AG04450 (cell line): ENCODE measurements at regions not wholly inside any gene's neighbourhood (a gene's known extent, or its start where the extent isn't known, plus 50 kb on each side); places are given as distances from the start of the nearest gene placed in this dataset.

Source experiments
- CTCF ChIA-PET: fragments of 300-600, 350-600 bp; formaldehyde crosslinking; extraction: SDS; loops from one replicate; lab custom pipeline; 2022; ENCODE audit warnings: antibody characterized with exemption, inconsistent platforms; lab: Charles Lee
- POLR2A ChIA-PET: fragments of 350-600 bp; formaldehyde crosslinking; extraction: SDS; loops from one replicate; lab custom pipeline; 2021; ENCODE audit warnings: antibody characterized with exemption, inconsistent platforms; lab: Yijun Ruan, JAX
- DNase-seq: peaks from one replicate; pipeline ENCODE4 v3.0.0-alpha.2; 2011; ENCODE audit warnings: low read depth, low spot score
- H3K27ac ChIP-seq: one replicate; pipeline ENCODE4 v1.5.1; 2012; ENCODE audit warnings: low read depth, low read length, control low read depth
- H3K27me3 ChIP-seq: one replicate; pipeline ENCODE4 v1.6.0; 2012; ENCODE audit warnings: low read length; ENCODE audit not compliant: control insufficient read depth, insufficient read depth
- H3K4me3 ChIP-seq: 2 replicates; pipeline ENCODE4 v1.5.1; 2011; ENCODE audit warnings: mild to moderate bottlenecking, low read depth, low read length, control low read depth
- H3K9me3 ChIP-seq: 2 replicates; pipeline ENCODE4 v1.5.1; 2012; ENCODE audit warnings: low read length; ENCODE audit not compliant: control insufficient read depth, insufficient read depth
- CTCF ChIP-seq: IDR thresholded peaks from 2 replicates; pipeline ENCODE4 v1.5.1; 2011; ENCODE audit warnings: low read depth, low read length, control low read depth, inconsistent platforms

GRCh38 chr5:165055476-165055875 is 1550.1 kb downstream of the MAT2B start:
- ChIA-PET CTCF (no interaction called here), POLR2A (no interaction called here)
- Histone ChIP-seq H3K4me3 (no peak overlapping the region), H3K27ac (no peak overlapping the region), H3K27me3 (no peaks in the 10 kb centered on the region), H3K9me3 (no peaks in the 10 kb centered on the region)
- no peak for DNase-seq
- TF ChIP-seq CTCF: no peak

GRCh38 chr5:165057145-165057544 is 1551.7 kb downstream of the MAT2B start:
- DNase-seq: no peak
- TF ChIP-seq CTCF: no peak
- H3K9me3 ChIP-seq: no peaks in the 10 kb centered on the region
- H3K27me3 ChIP-seq: no peaks in the 10 kb centered on the region
- H3K27ac ChIP-seq: no peak overlapping the region
- ChIA-PET POLR2A (no interaction called here), CTCF (no interaction called here)
- no peak overlapping the region for H3K4me3 ChIP-seq

- no peak for DNase-seq
- no peaks in the 10 kb centered on the region for H3K27me3 ChIP-seq
- H3K4me3 ChIP-seq: no peak overlapping the region
- POLR2A ChIA-PET: no interaction called here
- no peak for TF ChIP-seq CTCF
- CTCF ChIA-PET: no interaction called here
- H3K9me3 ChIP-seq: no peaks in the 10 kb centered on the region
- H3K27ac ChIP-seq: no peak overlapping the region
These were observed 1561.4 kb downstream of the MAT2B start for GRCh38 chr5:165066751-165067385.

- ChIA-PET CTCF (no interaction called here), POLR2A (no interaction called here)
- Histone ChIP-seq H3K4me3 (no peak overlapping the region), H3K27me3 (no peaks in the 10 kb centered on the region), H3K27ac (no peak overlapping the region), H3K9me3 (peaks cover 12% of the 10 kb centered on the region)
- no peak for TF ChIP-seq CTCF
- DNase-seq: no peak
These were observed 1571.3 kb downstream of the MAT2B start for GRCh38 chr5:165076686-165077085.

- no peak for TF ChIP-seq CTCF
- no peak for DNase-seq
These were observed 1574.0 kb downstream of the MAT2B start for GRCh38 chr5:165079389-165079788.

More at GRCh38 chr5:165079389-165079788, 1574.0 kb downstream of the MAT2B start:
- H3K9me3 ChIP-seq: peaks cover 8% of the 10 kb centered on the region
- ChIA-PET CTCF (no interaction called here), POLR2A (no interaction called here)
- no peak overlapping the region for H3K4me3 ChIP-seq
- H3K27ac ChIP-seq: no peak overlapping the region
- H3K27me3 ChIP-seq: no peaks in the 10 kb centered on the region
